GM12891 (cell line): ENCODE measurements at regions not wholly inside any gene's neighbourhood (a gene's known extent, or its start where the extent isn't known, plus 50 kb on each side); places are given as distances from the start of the nearest gene placed in this dataset.

Source experiments
- PAX5 ChIP-seq: IDR thresholded peaks from 2 replicates; pipeline ENCODE4 v1.6.1; 2011; ENCODE audit warnings: low read length, moderate library complexity, mild to moderate bottlenecking; ENCODE audit not compliant: insufficient read depth, severe bottlenecking
- POLR2A ChIP-seq: IDR thresholded peaks from 2 replicates; pipeline ENCODE4 v1.6.1; 2011; ENCODE audit warnings: low read depth, low read length, control low read depth
- POLR2AphosphoS5 ChIP-seq: IDR thresholded peaks from 2 replicates; pipeline ENCODE4 v1.6.1; 2011; ENCODE audit warnings: low read depth, low read length, control low read depth
- SPI1 ChIP-seq: IDR thresholded peaks from 2 replicates; pipeline ENCODE4 v1.6.1; 2011; ENCODE audit warnings: low read depth, low read length, control low read depth
- TAF1 ChIP-seq: IDR thresholded peaks from 2 replicates; pipeline ENCODE4 v1.6.1; 2011; ENCODE audit warnings: low read depth, low read length, control low read depth

DNA sequence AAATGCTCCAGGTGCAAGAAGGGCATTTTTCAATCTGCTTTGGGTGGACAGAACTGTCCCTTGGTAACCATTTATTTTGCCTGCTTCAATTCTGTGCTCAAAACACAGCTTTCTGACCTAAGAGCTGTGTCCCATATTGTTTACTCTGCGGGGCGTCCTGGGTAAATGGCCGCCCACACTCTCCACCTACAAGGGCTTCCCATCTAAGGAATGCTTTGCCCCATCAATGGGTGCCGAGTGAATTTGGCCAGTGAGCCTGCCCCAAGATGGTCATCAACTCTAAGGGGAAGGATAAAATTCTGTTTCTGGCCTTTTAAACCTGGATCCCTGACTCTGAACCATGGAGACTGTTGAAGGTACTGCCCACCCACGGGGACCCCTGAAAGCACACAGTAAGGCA, 55.5 kb upstream of the FAM89A start:
- TF ChIP-seq POLR2A: no peak
- TF ChIP-seq POLR2AphosphoS5: no peak
- no peak for TF ChIP-seq SPI1
- TF ChIP-seq TAF1: no peak
- TF ChIP-seq PAX5: no peak
